GM21717 (cell line): ENCODE measurements at regions not wholly inside any gene's neighbourhood (a gene's known extent, or its start where the extent isn't known, plus 50 kb on each side); places are given as distances from the start of the nearest gene placed in this dataset.

Source experiments
- ATAC-seq: cut with Tn5 transposase; IDR thresholded peaks from one replicate; pipeline ENCODE4 v1.9.1; 2021; ENCODE audit warnings: mild to moderate bottlenecking, moderate library complexity; ENCODE audit not compliant: unreplicated experiment

- no peak for ATAC-seq
Measured at GRCh38 chr11:15613789-15614188, 499.1 kb downstream of the INSC start.

- no peak for ATAC-seq
Measured at GRCh38 chr11:15615398-15616096, 500.8 kb downstream of the INSC start.

- ATAC-seq: no peak
Measured at GRCh38 chr11:15616130-15617105, 501.7 kb downstream of the INSC start.

GRCh38 chr11:15617126-15617525 is 502.4 kb downstream of the INSC start:
- no peak for ATAC-seq

- ATAC-seq: no peak
Measured at GRCh38 chr11:15618583-15619032, 503.9 kb downstream of the INSC start.

GRCh38 chr11:15621565-15621964 is 506.8 kb downstream of the INSC start:
- no peak for ATAC-seq

GRCh38 chr11:15622231-15622890 is 507.6 kb downstream of the INSC start:
- ATAC-seq: no peak

- ATAC-seq: no peak
Measured at GRCh38 chr11:15624701-15625100, 510.0 kb downstream of the INSC start.

GRCh38 chr11:15625691-15626090 is 511.0 kb downstream of the INSC start:
- ATAC-seq: no peak

GRCh38 chr11:15627560-15627959 is 512.8 kb downstream of the INSC start:
- no peak for ATAC-seq

- no peak for ATAC-seq
Measured at GRCh38 chr11:15629690-15630321, 515.1 kb downstream of the INSC start.

- no peak for ATAC-seq
Measured at GRCh38 chr11:15630896-15631295, 516.2 kb downstream of the INSC start.

GRCh38 chr11:15635521-15635920 is 520.8 kb downstream of the INSC start:
- no peak for ATAC-seq

- ATAC-seq: no peak
Measured at GRCh38 chr11:15636521-15637089, 521.9 kb downstream of the INSC start.

GRCh38 chr11:15638386-15638787 is 523.7 kb downstream of the INSC start:
- no peak for ATAC-seq

- ATAC-seq: no peak
Measured at GRCh38 chr11:15640318-15640717, 525.6 kb downstream of the INSC start.

GRCh38 chr11:15641271-15642045 is 526.7 kb downstream of the INSC start:
- ATAC-seq: peak; percentile 53

GRCh38 chr11:15645201-15645600 is 530.5 kb downstream of the INSC start:
- no peak for ATAC-seq

GRCh38 chr11:15649371-15650104 is 534.8 kb downstream of the INSC start:
- ATAC-seq: no peak
